OCI-LY3 (cell line): ENCODE measurements at regions not wholly inside any gene's neighbourhood (a gene's known extent, or its start where the extent isn't known, plus 50 kb on each side); places are given as distances from the start of the nearest gene placed in this dataset.

Source experiments
- EZH2phosphoT487 ChIP-seq: fragments of 200-600 bp; shearing (Covaris generic); IDR thresholded peaks from 2 replicates; pipeline ENCODE4 v1.6.1; 2018; ENCODE audit warnings: antibody characterized with exemption, mixed run types, low read depth
- TF ChIP-seq, protein P1 (sequence below): fragments of 200-600, 300-600 bp; sonication (generic); IDR thresholded peaks from 2 replicates; pipeline ENCODE4 v1.5.1; 2014; ENCODE audit warnings: antibody characterized with exemption, low read length, low read depth

DNA sequence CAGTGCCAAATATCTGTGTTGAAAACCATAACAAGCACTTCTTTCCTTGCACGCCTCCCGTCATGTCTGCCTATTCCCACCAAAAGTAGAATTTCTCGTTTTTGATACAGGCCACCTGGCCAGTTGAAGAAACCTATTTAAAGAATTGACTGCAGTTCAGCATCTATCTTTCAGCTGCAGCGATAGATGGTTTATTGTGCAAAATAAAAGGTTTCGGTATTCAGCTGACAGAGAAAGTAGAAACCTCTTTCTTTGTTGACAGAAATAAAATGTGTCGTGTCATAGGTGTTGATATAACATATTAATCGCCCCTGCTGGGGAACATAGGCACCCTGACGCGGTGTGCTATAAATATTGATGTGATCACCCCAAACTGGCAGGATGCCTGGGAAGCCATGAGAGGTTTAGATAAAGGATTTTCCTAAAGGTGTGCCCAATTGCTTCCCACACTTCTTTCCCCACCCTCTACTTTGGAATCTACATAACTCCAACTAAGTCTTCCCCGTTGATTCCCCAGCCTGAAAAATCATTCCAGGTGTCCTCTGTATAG lies 570.4 kb downstream of the CCDC85A start:
- TF ChIP-seq, protein P1, sequence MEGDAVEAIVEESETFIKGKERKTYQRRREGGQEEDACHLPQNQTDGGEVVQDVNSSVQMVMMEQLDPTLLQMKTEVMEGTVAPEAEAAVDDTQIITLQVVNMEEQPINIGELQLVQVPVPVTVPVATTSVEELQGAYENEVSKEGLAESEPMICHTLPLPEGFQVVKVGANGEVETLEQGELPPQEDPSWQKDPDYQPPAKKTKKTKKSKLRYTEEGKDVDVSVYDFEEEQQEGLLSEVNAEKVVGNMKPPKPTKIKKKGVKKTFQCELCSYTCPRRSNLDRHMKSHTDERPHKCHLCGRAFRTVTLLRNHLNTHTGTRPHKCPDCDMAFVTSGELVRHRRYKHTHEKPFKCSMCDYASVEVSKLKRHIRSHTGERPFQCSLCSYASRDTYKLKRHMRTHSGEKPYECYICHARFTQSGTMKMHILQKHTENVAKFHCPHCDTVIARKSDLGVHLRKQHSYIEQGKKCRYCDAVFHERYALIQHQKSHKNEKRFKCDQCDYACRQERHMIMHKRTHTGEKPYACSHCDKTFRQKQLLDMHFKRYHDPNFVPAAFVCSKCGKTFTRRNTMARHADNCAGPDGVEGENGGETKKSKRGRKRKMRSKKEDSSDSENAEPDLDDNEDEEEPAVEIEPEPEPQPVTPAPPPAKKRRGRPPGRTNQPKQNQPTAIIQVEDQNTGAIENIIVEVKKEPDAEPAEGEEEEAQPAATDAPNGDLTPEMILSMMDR: no peak
- no peak for TF ChIP-seq EZH2phosphoT487
